HG02938 (cell line): ENCODE measurements at regions not wholly inside any gene's neighbourhood (a gene's known extent, or its start where the extent isn't known, plus 50 kb on each side); places are given as distances from the start of the nearest gene placed in this dataset.

Source experiments
- ATAC-seq: cut with Tn5 transposase; IDR thresholded peaks from one replicate; pipeline ENCODE4 v1.9.1; 2021; ENCODE audit warnings: mild to moderate bottlenecking, moderate library complexity; ENCODE audit not compliant: unreplicated experiment

DNA sequence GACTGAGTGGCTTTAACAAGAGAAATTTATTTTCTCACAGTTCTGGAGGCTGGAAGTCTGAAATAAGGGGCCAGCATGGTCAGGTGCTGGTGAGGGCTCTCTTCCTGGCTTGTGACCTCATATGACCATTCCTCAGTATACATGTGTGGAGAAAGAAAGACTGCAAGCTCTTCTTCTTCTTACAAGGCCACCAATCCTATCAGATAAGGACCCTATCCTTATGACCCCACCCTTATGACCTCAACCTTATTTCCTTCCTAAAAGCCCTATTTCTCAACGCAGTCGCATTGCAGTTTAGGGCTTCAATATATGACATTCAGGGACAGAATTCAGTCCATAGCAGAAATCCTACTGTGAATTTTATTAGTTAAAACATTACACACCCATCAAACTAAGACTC is 124.4 kb upstream of the RAG2 start:
- ATAC-seq: no peak

DNA sequence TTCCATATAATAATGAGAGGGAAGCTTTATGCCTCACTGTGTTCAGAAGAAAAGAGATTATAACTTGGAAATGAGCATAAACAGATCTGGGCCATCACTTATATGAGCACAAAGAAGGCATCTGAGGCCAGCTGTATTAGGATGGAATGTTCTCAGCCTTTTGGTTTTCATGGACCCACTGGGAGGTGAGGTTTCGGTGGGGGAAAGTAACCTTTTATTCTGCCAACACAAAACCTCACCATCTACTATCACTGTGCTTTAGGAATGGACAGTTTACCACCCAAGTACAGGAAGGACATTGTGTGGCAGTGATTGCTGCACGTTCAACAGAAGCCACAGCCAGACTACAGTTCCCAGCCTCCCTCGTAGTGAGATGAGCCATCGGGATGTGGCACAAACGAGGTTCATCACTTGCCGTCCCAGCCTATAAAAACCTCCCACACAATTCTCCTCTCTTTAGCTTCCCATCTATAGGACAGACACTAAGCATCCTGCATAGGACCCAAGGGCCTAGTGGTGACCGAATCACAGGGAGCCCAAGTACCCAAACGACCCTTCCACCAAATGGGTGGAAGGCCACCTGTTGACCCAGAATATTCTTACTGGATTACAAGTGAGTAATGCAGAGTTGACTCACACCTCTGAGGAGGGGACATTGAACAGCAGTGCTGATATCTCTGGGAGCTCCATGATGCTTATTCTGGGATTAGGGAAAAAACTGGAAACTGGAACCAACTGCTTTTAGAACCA is 121.5 kb upstream of the RAG2 start:
- no peak for ATAC-seq

DNA sequence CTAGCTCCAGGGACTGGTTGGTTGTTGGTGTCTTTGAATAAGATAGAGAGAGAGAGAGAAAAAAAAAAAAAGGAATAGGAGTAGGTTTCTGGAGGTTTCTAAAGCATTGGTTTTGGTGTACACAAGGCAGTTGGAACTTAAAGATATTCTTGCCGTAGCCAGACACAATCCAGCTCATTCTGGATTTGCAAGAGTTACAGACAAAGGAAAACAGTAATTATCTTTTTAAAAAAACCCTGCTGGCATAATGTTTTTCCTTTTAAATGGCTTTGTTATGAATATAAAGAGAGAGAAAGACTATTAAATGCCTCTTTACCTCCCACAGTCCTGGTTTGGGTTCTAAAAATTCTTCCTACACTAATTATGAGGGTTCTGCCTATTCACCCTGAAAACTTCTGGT is 120.4 kb upstream of the RAG2 start:
- no peak for ATAC-seq

DNA sequence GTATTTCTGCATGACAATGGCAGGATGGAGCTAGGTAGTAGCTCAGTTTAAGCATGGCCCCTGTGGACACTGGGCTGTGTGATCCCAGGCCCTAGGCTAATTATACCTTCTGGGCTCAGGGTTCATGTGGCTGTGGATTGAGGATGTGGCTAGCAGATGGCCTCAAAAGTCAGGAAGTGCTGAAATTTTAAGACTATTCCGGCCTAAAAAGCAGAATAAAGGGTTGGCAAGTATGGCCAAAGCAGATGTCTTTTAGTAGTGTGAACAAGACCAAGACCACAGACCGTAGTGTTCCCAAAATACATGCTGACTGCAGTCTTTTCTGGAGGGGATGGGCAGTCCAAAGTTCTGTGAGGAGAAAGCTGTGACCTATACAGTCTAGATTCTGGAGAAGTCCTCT is 115.7 kb upstream of the RAG2 start:
- ATAC-seq: no peak

DNA sequence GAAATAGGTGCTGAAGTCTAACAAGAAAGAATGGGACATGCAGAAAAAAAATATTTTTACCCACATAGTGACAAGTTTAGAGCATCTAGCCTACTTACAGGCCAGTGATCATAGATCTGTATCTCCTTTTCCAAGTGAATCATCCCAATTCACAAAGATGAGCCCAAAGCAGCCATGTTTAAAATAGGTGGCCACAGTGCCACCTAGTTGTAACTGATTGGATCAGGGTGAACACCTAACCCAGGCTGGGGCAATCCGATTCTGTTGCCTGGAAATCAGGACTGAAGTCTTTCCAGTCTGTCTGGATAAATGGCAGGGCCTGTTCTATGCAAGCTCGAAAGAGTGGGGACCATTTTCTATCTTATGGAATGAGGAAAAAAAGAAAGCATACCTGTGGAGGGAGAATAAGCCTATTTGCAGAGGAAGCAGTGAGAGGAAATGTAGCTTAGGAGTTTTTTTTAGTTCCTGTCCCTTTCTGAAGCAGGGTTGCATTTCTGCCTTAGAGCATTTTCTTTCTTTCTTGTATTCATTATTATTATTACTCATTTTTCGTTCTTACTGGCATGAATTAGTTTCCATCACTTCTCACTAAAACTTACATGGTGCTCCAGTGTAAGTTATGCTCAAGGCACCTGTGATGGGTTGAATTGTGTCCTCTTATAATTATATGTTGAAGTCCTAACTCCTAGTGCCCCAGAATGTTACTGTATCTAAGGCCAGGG is 113.2 kb upstream of the RAG2 start:
- ATAC-seq: no peak
